ENCODE measurements at regions not wholly inside any gene's neighbourhood (a gene's known extent, or its start where the extent isn't known, plus 50 kb on each side); places are given as distances from the start of the nearest gene placed in this dataset.
"Not testable (repeated sequence)": the region's sequence is repeated elsewhere in the genome, so short reads cannot be mapped to it uniquely, and the experiment has no call there.

DNA sequence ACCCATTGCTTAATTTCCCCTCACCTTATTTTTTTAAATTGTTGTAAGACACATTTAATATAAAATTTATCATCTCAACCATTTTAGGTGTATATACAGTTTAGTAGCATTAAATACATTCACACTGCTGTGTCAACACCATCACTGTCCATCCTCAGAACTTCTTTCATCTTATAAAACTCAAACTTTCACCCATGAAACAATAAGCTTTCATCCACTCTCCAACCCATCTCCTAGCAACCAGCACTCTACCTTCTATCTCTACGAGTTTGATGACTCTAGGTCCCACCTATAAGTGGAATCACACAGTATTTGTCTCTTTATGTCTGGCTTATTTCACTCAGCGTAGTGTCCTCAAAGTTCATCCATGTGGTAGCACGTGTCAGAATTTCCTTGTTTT, 75.5 kb downstream of the TBX3 start:
- no peaks in the 10 kb centered on the region for H4K20me1 ChIP-seq (ENCODE audit: insufficient read depth, poor library complexity, severe bottlenecking)
- H3K4me1 ChIP-seq (ENCODE audit: insufficient read depth) = peaks cover 11% of the 10 kb centered on the region
- no peak overlapping the region for H2AFZ ChIP-seq
- DNase-seq (ENCODE audit: low spot score) = no peak
- H3K4me2 ChIP-seq = no peak overlapping the region
- H3K4me3 ChIP-seq = no peak overlapping the region
- H3K79me2 ChIP-seq = no peaks in the 10 kb centered on the region
- no peaks in the 10 kb centered on the region for H3K9me3 ChIP-seq (ENCODE audit: low read depth)
- no peaks in the 10 kb centered on the region for H3K36me3 ChIP-seq (replicated peaks; ENCODE audit: insufficient read depth, low read depth)
- 82% methylated on average over 3 of the region's 3 CpGs for WGBS (ENCODE audit: low lambda C conversion rate, missing lambda C conversion rate)
- no peaks in the 10 kb centered on the region for H3K27me3 ChIP-seq
- no peak overlapping the region for H3K27ac ChIP-seq
- H3K9me2 ChIP-seq (replicated peaks; ENCODE audit: insufficient read depth) = no peaks in the 10 kb centered on the region
- TF ChIP-seq, protein P1, sequence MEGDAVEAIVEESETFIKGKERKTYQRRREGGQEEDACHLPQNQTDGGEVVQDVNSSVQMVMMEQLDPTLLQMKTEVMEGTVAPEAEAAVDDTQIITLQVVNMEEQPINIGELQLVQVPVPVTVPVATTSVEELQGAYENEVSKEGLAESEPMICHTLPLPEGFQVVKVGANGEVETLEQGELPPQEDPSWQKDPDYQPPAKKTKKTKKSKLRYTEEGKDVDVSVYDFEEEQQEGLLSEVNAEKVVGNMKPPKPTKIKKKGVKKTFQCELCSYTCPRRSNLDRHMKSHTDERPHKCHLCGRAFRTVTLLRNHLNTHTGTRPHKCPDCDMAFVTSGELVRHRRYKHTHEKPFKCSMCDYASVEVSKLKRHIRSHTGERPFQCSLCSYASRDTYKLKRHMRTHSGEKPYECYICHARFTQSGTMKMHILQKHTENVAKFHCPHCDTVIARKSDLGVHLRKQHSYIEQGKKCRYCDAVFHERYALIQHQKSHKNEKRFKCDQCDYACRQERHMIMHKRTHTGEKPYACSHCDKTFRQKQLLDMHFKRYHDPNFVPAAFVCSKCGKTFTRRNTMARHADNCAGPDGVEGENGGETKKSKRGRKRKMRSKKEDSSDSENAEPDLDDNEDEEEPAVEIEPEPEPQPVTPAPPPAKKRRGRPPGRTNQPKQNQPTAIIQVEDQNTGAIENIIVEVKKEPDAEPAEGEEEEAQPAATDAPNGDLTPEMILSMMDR (IDR thresholded peaks at IDR 0.05; ENCODE audit: poor library complexity) = no peak

DNA sequence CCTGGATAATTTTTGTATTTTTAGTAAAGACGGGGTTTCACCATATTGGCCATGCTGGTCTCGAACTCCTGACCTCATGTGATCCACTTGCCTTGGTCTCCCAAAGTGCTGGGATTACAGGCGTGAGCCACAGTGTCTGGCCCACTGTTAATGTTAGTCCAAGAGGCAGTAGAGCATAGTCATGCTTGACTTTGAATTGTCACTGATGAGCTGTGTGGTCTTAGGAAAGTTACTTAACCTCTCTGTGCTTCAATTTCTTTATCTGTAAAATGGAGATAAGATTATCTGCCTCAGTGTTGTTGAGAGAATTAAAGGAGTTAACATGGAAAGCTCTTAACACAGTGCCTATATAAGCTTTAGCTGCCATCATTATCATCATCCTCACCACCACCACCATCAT, 78.1 kb downstream of the TBX3 start:
- H3K27me3 ChIP-seq = no peaks in the 10 kb centered on the region
- H3K4me3 ChIP-seq = no peak overlapping the region
- H3K9me3 ChIP-seq (ENCODE audit: low read depth) = no peaks in the 10 kb centered on the region
- H3K9me2 ChIP-seq (replicated peaks; ENCODE audit: insufficient read depth) = no peaks in the 10 kb centered on the region
- H3K79me2 ChIP-seq = no peaks in the 10 kb centered on the region
- H3K4me1 ChIP-seq (ENCODE audit: insufficient read depth) = peaks cover 4% of the 10 kb centered on the region
- DNase-seq (ENCODE audit: low spot score) = no peak
- no peak overlapping the region for H3K4me2 ChIP-seq
- no peaks in the 10 kb centered on the region for H4K20me1 ChIP-seq (ENCODE audit: insufficient read depth, poor library complexity, severe bottlenecking)
- no peak overlapping the region for H2AFZ ChIP-seq
- H3K36me3 ChIP-seq (replicated peaks; ENCODE audit: insufficient read depth, low read depth) = no peaks in the 10 kb centered on the region
- WGBS (ENCODE audit: low lambda C conversion rate, missing lambda C conversion rate) = 92% methylated on average over 3 of the region's 3 CpGs
- TF ChIP-seq EZH2phosphoT487 (IDR thresholded peaks at IDR 0.05; ENCODE audit: low read depth, severe bottlenecking, unreplicated experiment) (no peak), EZH2 (IDR thresholded peaks at IDR 0.05; ENCODE audit: borderline replicate concordance) (no peak)
- TF ChIP-seq, protein P1 (IDR thresholded peaks at IDR 0.05; ENCODE audit: poor library complexity) = no peak
- no peak overlapping the region for H3K27ac ChIP-seq

DNA sequence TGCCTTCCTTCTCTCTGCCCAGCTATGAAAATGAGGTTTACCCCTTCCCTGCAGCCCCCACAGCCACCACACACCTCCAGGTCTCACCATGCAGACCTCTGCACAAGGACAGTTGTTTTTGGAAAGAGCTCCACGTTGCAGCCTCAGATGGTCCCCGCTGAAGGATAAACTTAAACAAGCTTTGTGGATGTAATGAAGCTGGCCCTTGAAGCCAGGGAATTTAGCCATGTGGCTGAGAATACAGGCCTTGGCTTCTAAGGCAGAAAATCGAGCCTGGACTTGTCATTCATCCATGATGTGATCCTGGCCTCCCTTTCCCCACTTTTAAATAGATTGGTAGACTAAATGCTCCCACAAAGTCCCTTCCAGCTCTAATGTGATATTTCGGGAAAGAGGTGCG, 79.4 kb downstream of the TBX3 start:
- no peak for DNase-seq (ENCODE audit: low spot score)
- Histone ChIP-seq H4K20me1 (ENCODE audit: insufficient read depth, poor library complexity, severe bottlenecking) (no peaks in the 10 kb centered on the region), H3K4me1 (ENCODE audit: insufficient read depth) (no peaks in the 10 kb centered on the region), H3K79me2 (no peaks in the 10 kb centered on the region), H3K9me3 (ENCODE audit: low read depth) (no peaks in the 10 kb centered on the region), H2AFZ (no peak overlapping the region), H3K4me2 (no peak overlapping the region), H3K9me2 (replicated peaks; ENCODE audit: insufficient read depth) (no peaks in the 10 kb centered on the region), H3K27me3 (no peaks in the 10 kb centered on the region), H3K4me3 (no peak overlapping the region), H3K27ac (no peak overlapping the region), H3K36me3 (replicated peaks; ENCODE audit: insufficient read depth, low read depth) (no peaks in the 10 kb centered on the region)
- 55% methylated on average over 5 of the region's 5 CpGs for WGBS (ENCODE audit: low lambda C conversion rate, missing lambda C conversion rate)
- TF ChIP-seq, protein P1 (IDR thresholded peaks at IDR 0.05; ENCODE audit: poor library complexity) = no peak
- TF ChIP-seq EZH2 (IDR thresholded peaks at IDR 0.05; ENCODE audit: borderline replicate concordance) (no peak), EZH2phosphoT487 (IDR thresholded peaks at IDR 0.05; ENCODE audit: low read depth, severe bottlenecking, unreplicated experiment) (no peak)

DNA sequence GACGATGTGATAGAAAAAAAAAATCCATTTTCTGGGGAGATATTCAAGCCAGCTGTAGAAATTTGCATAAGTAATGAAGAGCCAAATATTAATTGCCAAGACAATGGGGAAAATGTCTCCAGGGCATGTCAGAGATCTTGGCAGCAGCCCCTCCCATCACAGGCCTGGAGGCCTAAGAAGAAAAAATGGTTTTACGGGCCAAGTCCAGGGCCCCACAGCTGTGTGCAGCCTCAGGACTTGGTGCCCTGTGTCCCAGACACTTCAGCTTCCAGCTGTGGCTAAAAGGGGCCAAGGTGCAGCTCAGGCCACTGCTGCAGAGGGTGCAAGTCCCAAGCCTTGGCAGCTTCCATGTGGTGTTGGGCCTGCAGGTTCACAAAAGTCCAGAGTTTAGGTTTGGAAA, 83.4 kb downstream of the TBX3 start:
- H3K79me2 ChIP-seq; H3K27me3 ChIP-seq; DNase-seq (ENCODE audit: low spot score); H2AFZ ChIP-seq; H3K9me2 ChIP-seq (replicated peaks; ENCODE audit: insufficient read depth); H3K9me3 ChIP-seq (ENCODE audit: low read depth); H3K27ac ChIP-seq; H3K4me3 ChIP-seq; H4K20me1 ChIP-seq (ENCODE audit: insufficient read depth, poor library complexity, severe bottlenecking); H3K4me2 ChIP-seq; H3K4me1 ChIP-seq (ENCODE audit: insufficient read depth); H3K36me3 ChIP-seq (replicated peaks; ENCODE audit: insufficient read depth, low read depth): not testable (repeated sequence)
- 70% methylated on average over 2 of the region's 2 CpGs for WGBS (ENCODE audit: low lambda C conversion rate, missing lambda C conversion rate)

All from hepatocyte (in vitro differentiated cells).